Endothelial cell (in vitro differentiated cells): ENCODE measurements at regions not wholly inside any gene's neighbourhood (a gene's known extent, or its start where the extent isn't known, plus 50 kb on each side); places are given as distances from the start of the nearest gene placed in this dataset.

Source experiments
- DNase-seq: peaks from one replicate; pipeline ENCODE4 v3.0.0; 2021; ENCODE audit warnings: low spot score
- H3K27ac Mint-ChIP-seq: one replicate; pipeline ENCODE4 v1.8.0; 2021; ENCODE audit warnings: mixed read lengths, inconsistent platforms; ENCODE audit not compliant: unreplicated experiment
- H3K27me3 Mint-ChIP-seq: one replicate; pipeline ENCODE4 v1.8.0; 2021; ENCODE audit warnings: mild to moderate bottlenecking, moderate library complexity, mixed read lengths, inconsistent platforms; ENCODE audit not compliant: unreplicated experiment
- H3K36me3 Mint-ChIP-seq: one replicate; pipeline ENCODE4 v1.8.0; 2021; ENCODE audit warnings: mild to moderate bottlenecking, low read depth, mixed read lengths, inconsistent platforms; ENCODE audit not compliant: unreplicated experiment
- H3K4me1 Mint-ChIP-seq: one replicate; pipeline ENCODE4 v1.8.0; 2021; ENCODE audit warnings: mild to moderate bottlenecking, mixed read lengths, inconsistent platforms; ENCODE audit not compliant: unreplicated experiment
- H3K4me3 Mint-ChIP-seq: one replicate; pipeline ENCODE4 v1.8.0; 2021; ENCODE audit warnings: mild to moderate bottlenecking, mixed read lengths, inconsistent platforms; ENCODE audit not compliant: unreplicated experiment
- H3K9me3 Mint-ChIP-seq: one replicate; pipeline ENCODE4 v1.8.0; 2021; ENCODE audit warnings: mixed read lengths, inconsistent platforms; ENCODE audit not compliant: unreplicated experiment
- TF ChIP-seq, protein P1 (sequence below): fragments of 200-600 bp; sonication (generic); IDR thresholded peaks from one replicate; pipeline ENCODE4 v1.5.0; 2021; ENCODE audit warnings: antibody characterized with exemption; ENCODE audit not compliant: unreplicated experiment

DNA sequence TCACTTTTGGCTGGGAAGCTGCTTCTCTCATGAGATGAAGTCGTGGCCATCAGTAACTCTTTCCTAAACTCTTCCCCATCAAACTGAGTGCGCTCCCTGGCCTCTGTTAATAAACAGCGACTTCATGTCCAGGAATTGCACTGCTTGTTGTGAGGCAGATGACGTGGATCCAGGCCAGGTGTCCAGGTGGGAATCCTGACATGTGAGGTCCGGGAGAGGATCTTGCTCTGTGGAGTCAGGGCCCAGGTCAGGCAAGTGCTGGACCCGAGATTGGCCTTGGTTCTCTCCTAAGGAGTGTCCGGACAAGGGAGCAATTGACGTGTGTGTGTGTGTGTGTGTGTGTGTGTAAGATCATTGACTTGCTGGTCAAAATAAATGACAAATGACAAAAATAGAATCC, 362.7 kb downstream of the GLRX3 start:
- Mint-ChIP-seq H3K4me3 (no peak overlapping the region), H3K4me1 (no peaks in the 10 kb centered on the region), H3K27me3 (peaks cover 25% of the 10 kb centered on the region), H3K36me3 (peaks cover 27% of the 10 kb centered on the region), H3K27ac (no peak overlapping the region), H3K9me3 (peaks cover 60% of the 10 kb centered on the region)
- DNase-seq = no peak
- TF ChIP-seq, protein P1, sequence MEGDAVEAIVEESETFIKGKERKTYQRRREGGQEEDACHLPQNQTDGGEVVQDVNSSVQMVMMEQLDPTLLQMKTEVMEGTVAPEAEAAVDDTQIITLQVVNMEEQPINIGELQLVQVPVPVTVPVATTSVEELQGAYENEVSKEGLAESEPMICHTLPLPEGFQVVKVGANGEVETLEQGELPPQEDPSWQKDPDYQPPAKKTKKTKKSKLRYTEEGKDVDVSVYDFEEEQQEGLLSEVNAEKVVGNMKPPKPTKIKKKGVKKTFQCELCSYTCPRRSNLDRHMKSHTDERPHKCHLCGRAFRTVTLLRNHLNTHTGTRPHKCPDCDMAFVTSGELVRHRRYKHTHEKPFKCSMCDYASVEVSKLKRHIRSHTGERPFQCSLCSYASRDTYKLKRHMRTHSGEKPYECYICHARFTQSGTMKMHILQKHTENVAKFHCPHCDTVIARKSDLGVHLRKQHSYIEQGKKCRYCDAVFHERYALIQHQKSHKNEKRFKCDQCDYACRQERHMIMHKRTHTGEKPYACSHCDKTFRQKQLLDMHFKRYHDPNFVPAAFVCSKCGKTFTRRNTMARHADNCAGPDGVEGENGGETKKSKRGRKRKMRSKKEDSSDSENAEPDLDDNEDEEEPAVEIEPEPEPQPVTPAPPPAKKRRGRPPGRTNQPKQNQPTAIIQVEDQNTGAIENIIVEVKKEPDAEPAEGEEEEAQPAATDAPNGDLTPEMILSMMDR = no peak

DNA sequence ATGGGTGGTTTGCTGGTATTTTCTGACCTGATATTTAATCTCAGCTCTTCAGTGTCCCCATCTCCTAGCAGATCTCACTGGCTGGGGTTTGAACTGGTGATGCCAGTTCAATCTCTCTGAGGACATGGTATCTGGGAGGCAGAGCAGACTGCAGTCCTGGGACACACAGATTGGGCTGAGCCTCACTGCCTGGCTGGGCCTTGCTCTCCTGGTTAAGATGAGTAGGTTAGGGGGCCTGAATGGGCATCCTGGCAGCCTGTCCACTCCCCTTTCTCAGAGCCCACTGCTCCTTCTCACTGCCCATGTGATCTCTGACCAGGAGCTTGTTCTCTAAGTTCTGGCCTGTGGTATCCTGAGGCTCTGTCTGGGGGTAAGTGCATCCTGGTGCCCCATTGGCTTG, 363.4 kb downstream of the GLRX3 start:
- Mint-ChIP-seq H3K4me1 (no peaks in the 10 kb centered on the region), H3K4me3 (no peak overlapping the region), H3K27ac (no peak overlapping the region), H3K9me3 (peaks cover 55% of the 10 kb centered on the region), H3K36me3 (peaks cover 23% of the 10 kb centered on the region), H3K27me3 (peaks cover 25% of the 10 kb centered on the region)
- no peak for DNase-seq
- TF ChIP-seq, protein P1 = no peak

DNA sequence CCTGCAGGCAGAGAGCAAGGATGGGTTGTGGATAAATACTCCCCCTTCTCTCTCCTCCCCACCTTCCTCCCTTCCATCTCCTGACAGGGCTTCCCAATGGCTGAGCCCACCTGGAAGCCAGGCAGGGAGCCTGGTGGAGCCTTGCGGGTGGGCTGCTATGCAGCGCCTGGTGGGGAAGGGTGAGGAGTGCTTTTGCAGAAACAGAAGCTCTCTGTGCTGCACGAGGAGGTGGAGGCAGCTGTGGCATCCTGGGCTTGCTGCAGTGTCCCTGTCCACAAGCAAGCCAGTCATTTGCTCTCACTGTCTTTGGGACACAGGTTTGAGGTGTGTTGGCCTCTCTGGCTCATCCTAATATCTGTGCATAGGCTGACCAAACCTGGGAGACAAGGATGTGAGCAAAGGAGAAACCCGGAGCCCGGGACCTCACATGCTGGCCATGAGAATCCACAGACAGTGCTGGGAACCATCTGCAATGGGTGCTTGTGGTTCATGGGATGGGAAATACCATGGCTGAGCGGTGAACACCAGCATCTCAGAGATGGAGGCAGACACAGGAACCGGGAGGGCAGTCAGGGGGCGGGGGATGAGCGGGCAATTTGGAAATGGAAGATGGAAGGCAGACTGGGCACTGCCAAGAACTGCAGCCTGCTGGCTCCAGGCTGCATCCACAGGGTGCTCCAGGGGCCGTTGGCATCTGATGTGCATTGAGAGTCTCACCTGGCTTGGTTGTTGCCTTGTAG, 364.2 kb downstream of the GLRX3 start:
- no peaks in the 10 kb centered on the region for H3K4me1 Mint-ChIP-seq
- H3K27me3 Mint-ChIP-seq = peaks cover 20% of the 10 kb centered on the region
- DNase-seq = no peak

DNA sequence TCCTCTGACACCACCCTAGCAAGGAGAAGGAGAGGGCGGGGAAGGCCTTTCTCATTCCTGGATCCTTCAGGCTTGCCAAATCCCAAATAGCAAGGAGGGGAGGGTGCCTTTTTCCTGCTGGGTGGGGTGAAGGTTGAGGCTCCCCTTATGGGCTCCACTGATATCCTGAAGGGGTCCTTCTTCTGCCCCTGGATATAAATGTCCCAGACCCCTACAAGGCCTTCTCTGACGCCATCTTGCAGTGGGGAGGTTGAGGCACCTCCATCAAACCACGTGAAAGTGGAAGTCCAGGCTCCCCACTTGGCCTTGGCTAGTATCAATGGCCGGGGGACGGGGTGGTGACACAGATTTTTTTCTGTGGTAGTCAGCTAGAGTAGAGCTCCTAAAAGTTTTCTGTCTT, 371.3 kb downstream of the GLRX3 start:
- Mint-ChIP-seq H3K4me3 (no peak overlapping the region), H3K27me3 (peaks cover 10% of the 10 kb centered on the region), H3K4me1 (no peaks in the 10 kb centered on the region), H3K36me3 (peaks cover 17% of the 10 kb centered on the region), H3K9me3 (peaks cover 44% of the 10 kb centered on the region), H3K27ac (no peak overlapping the region)
- DNase-seq = no peak
- TF ChIP-seq, protein P1 = no peak

More for the DNA sequence above, 364.2 kb downstream of the GLRX3 start:
- peaks cover 53% of the 10 kb centered on the region for H3K9me3 Mint-ChIP-seq
- TF ChIP-seq, protein P1 = no peak
- no peak overlapping the region for H3K4me3 Mint-ChIP-seq
- no peak overlapping the region for H3K27ac Mint-ChIP-seq
- peaks cover 22% of the 10 kb centered on the region for H3K36me3 Mint-ChIP-seq

DNA sequence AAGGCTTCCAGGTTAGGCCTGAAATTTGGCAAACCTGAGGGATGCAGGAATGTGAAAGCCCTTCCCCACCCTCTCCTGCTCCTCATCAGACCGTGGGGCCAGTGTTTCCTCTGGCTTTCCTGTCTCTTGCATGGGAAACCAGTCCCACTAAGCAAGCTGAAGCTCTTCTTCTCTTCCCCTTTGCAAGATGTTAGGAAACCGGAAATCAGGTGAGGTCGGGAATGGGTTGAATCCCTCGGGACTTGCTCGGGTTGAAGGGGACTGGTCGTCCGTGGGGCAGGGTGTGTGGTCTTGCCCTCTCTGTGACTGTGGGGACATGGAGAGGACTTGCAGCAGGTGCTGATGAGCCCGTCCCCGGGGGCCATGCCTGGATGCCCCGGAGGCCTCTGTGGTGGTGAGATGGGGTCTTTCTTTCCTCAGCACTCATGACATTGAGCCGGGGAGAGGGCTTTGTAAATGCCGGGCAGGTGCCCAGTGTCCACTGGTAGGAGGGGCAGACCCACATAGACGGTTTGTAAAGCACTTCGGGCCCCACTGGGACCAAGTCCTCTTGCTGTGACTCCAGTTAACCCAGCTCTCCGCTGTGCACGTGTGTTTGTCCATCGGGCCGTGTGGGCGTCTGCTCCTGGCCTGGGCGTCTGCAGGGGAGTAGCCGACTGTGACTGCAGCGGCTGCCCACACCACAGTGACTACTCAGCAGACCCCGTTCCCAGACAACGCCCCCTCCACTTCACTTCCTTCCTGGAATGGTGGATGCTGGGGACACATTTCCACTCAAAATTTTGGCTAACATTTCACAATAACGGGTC, 373.9 kb downstream of the GLRX3 start:
- no peaks in the 10 kb centered on the region for H3K4me1 Mint-ChIP-seq
- peaks cover 50% of the 10 kb centered on the region for H3K9me3 Mint-ChIP-seq
- TF ChIP-seq, protein P1 = no peak
- DNase-seq = no peak
- no peak overlapping the region for H3K4me3 Mint-ChIP-seq
- H3K27me3 Mint-ChIP-seq = peaks cover 12% of the 10 kb centered on the region
- no peak overlapping the region for H3K27ac Mint-ChIP-seq
- H3K36me3 Mint-ChIP-seq = peaks cover 23% of the 10 kb centered on the region
